Suppressor macrophage treated with lipopolysaccharide for 4 hours (primary cell): ENCODE measurements at regions not wholly inside any gene's neighbourhood (a gene's known extent, or its start where the extent isn't known, plus 50 kb on each side); places are given as distances from the start of the nearest gene placed in this dataset.
"Not testable (repeated sequence)": the region's sequence is repeated elsewhere in the genome, so short reads cannot be mapped to it uniquely, and the experiment has no call there.

Experiments used
- DNase-seq: peaks from one replicate; pipeline ENCODE4 v3.0.0-alpha.2; 2020

DNA sequence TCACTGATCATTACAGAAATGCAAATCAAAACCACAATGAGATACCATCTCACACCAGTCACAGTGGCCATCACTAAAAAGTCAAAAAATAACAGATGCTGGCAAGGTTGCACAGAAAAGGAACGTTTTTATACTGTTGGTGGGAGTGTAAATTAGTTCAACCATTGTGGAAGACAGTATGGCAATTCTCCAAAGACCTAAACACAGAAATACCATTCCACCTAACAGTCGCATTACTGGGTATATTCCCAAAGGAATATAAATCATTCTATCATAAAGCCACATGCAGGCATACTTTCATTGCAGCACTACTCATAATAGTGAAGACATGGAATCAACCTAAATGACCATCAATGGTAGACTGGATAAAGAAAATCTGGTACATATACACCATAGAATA lies 83.2 kb upstream of the ARID5B start:
- not testable (repeated sequence) for DNase-seq

DNA sequence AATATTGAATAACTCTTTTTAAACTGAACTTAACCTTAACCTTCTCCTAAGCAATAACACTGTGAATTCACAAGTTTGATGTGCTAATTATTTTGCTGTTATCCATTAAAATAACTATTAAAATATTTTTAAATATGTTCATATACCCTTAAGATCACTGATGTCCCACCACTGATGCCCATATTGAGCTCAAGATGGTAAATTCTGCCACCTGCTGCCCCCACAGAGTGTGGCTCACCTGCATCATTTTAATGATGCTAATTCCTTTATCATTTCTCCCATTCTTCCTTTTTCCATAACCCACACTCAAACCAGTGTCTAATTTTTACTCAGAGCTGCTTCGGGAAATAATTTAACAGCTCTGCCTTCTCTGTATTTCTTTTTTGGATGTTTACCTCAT lies 82.3 kb upstream of the ARID5B start:
- DNase-seq = no peak

DNA sequence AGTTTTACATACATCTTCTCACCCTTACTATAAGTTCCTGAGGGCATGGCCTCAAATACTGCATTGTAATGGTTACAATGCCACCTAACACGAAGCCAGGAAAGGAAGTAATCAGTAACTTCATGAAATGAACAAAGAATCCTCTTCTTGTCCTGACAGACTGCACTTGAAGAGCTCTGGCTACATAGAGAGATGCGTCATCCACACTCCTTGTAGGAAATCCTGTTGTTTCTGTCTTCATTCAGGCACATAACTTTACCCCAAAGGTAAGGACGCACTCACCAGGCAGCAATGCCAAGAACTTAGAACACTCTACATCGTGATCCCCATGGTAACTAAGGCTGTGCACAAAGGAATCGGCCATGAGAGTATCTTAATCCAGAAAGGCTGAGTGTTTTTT lies 80.3 kb upstream of the ARID5B start:
- DNase-seq = no peak

DNA sequence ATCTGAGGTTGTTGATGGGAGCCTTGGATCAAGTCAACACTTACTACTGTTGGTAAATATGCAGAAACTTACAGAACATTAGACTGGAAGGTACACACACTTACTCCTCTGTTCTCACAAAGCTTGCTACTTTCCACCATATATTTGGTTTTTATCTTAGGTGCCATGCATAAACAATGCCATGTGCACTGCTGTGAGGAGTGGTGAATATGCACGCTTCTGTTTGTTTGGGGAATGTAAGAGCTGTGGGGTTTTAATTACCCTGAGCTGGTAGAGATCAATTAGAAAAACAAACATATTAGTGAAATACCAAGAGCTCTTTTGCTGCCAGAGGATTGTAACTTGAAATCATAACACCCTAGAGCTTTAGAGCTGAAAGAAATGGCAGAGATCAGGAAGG lies 79.8 kb upstream of the ARID5B start:
- no peak for DNase-seq

DNA sequence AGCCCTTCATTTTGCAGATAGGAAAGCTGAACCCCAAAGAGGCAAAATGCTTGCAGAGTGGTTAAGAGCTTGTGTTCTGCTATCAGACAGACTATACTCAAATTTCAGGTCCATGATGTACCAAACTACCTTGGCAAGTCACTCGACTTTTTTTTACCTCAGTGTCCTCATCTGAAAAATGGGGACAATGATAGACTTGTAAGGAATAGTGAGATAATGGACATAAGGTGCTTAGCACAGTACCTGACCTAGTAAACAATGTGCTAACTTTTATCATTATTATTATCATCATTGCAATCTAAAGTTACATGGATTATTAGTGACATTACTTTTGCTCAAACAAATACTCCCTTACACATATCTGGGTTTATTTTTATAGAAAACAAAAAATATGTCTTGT lies 79.4 kb upstream of the ARID5B start:
- DNase-seq = no peak

DNA sequence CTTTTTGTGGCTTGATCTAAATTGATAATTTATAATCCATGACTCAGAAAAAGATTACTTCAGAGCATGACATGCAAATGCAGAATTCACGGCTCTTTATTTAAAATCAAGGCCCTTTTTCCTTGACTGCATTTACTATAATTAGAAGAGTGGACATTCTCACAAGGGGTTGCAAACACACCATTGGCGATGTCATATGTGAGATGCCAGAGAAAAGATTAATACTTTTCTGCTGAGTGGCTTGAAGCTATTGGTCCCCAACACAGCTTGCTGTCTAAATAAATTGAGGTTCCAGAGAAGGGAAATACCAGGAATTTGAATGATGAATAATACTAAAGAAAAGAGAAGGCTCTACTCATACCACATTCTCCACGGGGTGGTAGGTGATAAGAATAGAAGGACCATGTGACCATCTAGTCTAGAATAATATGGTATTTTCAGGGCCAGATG lies 78.7 kb upstream of the ARID5B start:
- DNase-seq = no peak

DNA sequence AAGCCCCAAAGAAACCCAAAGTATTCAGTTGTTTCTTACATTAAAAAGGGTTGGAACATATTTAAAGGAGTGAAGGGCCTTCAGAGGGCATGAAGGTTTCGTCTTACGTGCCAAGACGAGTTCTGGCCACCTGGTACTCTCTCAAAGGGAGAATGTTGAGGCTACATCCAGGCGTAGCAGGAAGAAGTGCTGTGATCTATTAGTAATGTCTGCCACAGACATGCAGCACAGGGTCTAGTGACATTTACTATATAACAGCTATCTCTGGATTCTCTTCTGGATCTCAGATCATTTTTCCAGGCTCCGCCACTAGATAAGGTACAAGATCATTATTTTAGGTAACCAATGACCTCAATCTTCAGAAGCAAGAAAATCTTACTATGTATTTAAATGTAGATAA lies 76.5 kb upstream of the ARID5B start:
- no peak for DNase-seq

DNA sequence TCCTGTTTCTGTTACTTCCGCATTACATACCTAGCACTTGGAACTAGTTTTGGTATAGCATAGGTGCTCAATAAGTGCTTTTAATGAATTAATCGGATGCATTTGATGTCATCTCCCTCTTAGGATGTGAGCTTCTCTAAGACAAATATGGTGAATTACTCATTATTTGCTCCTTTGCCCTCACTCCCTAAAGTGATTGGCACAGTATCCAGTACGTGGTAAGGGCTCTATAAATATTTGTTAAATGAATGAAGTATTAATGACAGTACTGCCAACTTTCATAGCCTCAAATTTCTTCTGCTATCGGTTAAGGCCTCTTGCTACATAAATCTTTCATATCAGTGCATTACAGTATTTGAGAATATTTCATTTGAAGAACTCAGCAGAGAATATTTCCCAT lies 75.9 kb upstream of the ARID5B start:
- no peak for DNase-seq

DNA sequence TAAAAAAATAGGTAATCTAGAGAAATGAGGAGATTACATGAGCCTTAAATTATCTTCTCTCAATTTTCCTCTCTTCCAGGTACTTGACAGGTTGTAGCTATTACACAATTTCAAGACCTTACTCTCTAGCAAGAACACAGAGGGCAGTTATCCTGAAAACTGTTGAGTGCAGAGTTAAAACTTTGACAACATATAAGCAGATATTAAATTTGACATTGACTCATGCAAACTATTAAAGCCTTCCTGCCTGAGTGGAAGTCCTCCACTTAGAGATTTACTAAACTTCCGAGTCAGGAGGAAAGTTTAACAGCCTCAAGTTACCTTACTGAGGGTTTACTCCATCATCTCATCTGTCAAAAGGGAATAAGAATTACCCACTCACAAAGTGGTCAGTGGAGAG lies 73.5 kb upstream of the ARID5B start:
- no peak for DNase-seq

DNA sequence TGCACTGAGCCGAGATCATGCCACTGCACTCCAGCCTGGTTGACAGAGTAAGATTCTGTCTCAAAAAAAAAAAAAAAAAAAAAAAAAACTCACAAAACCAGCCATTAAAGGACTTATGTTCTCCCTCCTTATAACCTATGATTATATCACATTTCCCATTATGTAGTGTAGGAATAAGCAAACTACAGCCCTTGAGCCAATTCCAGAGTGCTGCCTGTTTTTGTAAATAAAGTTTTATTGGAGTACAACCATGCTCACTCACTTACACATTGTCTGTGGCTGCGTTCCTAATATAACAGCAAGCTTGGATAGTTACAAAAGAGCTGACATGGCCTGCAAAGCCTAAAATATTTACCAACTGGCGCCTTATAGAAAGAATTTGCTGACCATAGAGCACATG lies 72.7 kb upstream of the ARID5B start:
- DNase-seq = no peak

DNA sequence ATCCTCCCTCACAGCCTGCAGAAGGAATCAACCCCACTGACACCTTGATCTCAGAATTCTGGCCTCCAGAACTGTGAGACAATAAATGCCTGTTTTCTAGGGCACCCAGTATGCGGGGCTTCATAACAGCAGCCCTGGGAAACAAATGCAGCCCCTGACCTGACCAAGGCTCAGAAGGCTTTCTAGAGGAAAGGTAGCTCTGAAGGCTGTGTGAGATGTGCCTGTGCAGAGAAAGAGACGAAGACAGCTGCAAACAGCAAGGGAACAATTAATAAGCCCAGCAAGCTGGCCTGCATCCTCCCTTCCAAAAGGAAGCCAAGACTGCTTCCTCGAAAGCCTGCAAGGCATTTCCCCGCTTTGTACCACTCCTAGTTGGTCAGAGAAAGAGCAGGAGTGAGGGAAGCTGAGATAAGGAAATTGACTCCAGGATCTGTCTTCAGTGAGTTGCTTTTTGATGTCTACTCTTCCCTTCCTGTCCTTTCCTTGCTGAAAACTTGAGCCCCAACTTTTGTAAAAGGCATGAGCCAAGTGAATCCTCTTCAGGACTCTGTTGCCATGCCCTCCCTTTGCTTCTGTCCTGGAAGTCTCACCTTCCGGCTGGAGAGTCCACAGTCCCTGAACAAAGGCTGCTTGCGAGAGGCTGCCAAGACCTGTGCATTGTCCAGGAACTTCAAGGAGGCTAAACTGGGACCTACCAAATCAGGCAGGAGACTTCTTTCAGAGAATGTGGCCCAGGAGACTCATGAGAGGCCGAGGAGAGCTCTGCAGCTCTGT lies 71.2 kb upstream of the ARID5B start:
- no peak for DNase-seq

DNA sequence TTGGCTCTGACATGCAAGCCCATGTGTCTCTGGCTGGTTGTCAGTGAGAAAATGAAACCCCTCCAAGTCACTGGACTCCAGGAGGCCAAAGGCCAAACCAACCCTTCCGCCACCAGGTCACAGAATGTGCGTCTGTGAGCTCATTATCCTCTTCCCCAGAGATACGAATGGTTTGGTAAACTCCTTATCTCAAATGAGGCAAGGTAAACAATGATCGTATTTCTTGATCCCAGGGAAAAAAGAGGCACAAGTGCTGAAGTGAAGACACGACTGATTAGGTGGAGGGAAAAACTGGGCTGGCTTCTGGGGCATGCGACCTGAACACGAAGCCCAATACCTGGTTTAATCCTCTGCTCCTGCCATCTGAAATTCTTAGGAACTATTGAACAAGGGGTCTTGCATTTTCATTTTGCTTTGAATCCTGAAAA lies 70.6 kb upstream of the ARID5B start:
- DNase-seq = no peak

DNA sequence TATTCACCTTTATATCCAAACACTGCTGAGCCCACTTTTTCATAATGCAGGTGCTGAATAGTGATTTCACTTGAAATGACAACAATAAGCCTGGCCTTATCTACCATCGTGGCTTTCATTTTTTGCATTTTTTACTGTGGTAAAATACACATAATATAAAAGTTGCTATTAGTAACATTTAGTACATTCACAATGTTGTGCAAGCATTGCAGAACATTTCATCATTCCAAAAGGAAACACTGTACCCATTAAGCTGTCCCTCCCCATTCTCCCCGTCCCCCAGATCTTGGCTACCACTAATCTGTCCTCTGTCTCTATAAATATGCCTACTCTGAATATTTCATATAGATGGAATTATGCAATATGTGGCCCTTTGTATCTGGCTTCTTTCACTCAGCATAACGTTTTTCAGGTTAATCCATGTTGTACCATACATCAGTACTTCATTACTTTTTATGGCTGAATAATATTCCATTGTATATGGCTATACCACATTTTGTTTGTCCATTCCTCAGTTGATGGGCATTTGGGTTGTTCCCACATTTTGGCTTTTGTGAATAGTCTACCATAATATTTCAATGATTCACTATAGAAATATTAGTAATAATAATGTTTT lies 68.5 kb upstream of the ARID5B start:
- DNase-seq = peak; percentile 11

DNA sequence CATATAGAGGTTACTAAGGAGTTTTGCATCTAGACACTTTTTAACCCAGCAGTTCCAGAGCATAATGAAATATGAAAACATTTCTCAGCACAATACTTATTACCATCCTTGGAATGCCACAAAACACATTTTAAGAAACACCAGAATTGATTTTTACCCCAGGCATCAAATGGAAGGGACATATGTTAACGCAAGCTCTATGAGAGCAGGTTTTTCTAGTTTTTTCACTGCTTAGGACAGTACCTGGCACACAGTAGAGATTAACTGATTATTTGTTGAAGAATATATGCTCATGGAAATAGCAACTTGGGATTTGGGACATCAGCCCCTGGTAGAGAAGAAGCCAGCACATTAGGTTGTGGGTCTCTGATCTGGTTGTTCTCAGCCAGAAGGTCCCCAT lies 67.0 kb upstream of the ARID5B start:
- no peak for DNase-seq

DNA sequence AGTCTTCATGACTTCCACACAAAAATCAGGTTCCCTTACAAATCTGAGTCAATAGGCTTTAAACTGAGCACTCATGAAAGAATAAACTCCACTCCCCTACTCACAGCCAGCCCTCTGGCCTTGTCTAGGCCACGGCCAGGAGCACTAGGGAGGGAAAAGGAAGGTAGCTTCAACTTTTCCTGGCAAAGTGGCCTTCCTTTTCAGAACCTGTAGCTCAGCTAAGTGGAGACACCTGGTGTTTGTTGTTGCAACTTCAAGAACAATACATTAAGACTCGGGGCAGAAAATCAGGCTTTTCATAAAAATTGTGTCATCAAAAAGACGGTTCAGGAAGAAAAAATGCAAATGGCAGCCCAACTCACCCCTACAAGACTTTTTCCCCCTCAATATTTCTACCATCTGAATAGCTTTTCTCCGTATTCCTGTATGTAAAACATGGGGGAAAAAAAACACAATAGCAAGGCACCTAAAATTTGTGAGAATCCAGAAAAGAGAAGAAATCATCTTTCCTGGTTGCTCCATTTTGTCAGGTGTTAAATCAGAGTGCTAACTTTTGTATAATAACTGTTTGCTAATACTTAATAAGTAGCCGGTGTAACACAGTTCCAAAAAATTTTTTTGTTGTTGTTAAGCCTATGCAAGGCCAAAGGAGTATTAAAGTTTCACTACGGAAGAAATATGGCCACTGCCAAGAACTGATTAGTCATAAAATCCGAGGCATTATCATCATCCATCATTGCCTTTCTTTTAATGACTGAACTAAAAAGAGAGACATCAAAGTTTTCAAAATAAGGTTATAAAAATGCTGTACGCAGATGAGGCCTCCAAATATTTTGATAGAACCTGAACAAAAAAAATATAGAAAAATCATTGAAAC lies 66.2 kb upstream of the ARID5B start:
- peak; percentile 37 for DNase-seq

DNA sequence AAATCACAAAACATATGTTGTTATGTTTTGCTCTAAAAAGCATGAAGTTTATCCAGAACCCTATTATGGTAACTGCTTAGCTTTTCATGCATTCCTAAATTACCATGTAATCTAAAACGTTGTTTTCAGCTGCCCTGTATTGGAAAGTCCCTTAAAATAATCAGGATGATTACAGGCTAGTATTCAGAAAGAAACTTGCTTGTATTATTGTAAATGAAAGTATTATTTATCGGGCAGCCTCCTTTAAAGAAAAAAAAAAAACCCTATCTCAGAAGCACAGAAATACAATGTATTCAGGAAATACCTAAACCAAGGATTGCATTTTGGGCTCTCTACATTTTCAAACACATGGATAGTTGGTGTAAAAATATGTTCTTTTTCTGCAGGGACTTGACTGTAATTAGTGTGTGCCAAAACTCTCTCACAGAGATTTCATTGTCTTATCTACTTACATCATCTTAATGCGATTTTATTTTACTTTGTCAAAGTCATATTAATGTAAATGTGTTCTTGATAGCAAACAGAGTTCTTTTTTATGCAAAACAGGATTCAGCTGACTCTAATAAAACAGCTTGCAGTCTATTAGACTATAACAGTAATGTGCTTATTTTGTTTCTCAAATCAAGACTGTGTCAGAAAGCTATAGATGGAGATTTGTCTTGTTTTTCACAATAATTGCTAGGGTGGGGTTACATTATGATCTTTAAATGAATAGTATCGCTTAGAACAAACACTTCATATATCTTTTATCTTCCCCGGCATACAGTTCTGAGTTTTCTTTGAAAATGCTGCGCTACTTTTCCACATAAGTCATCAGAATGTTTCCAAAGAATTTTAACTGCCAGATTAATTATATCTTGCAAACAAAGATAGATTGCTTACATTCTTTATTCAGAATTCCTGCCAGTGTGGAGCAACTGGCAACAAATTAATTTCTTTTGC lies 65.3 kb upstream of the ARID5B start:
- no peak for DNase-seq

DNA sequence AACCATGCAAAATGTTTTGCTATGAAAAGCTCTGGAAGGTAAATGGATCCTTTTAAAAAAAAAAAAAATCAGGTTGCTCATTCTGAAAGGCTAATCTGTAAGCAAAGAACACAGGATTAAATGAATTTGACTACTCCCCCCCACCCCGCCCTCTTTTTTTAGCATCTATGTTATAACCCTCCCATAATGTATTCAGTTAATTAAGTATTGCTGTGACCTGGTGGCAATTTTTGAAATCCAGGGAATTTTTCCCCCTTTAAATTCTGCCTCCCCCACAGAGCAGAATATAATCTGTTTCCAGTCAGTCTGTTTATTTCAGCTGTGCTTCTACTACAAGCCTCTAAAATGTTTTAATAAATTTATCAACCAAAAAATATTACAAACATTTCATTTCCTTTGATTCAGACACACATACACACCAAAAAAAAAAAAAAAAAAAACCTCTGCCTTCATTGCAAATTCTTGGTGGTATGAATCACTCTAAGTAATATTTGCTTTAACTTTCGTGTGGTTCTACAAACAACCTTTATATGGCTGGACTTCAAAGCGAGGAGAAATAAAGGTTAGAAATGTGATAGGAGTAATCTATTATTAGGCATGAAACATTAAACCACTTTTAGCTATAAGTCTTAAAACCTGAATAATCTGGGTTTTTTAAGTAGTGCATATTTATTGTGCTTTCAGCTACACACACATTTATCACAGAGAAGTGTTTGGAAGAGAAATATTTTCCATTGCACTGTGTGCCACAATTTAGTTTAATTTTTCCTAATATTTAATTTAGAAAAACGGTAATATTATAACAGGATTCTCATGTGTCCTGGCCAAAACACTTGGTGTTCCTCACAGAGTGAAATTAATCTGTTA lies 64.4 kb upstream of the ARID5B start:
- DNase-seq = no peak

DNA sequence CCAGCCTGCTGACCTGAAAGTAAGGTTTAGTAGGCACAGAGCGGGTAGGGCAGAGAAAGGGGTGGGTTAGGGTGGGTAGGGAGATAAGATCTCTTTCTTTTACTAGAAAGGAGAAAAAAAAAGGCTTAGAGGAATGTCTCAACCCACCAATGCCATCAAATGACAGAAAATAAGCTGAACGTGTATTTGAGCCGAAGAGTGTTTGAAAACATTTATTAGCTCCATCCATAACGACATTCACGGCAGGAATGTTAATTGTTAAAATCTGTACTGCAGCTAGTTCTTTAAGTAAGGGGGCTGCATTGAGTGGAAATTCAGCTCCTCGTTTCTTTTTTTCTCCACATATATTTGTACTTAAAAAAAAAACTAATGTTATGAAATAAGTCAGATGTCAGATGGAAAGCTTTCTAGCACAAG lies 63.7 kb upstream of the ARID5B start:
- no peak for DNase-seq

DNA sequence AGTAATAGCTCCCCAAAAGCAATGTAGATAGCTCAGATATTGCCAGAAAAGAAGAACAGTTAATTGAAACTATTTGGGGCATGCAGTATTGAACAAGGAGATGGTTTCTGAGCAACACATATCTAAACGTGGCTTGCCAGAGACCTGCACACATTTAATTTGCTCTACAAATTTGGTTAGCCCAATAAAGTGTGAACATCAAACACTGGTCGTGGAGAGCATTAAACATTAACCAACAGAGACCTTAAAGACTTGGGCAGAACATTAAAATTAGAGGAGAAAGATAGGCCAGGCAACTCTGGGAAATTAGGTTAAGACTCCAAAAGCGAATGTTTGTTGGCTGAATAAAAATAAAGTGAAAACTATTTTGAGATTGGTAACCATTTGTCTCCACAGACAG lies 61.6 kb upstream of the ARID5B start:
- no peak for DNase-seq

DNA sequence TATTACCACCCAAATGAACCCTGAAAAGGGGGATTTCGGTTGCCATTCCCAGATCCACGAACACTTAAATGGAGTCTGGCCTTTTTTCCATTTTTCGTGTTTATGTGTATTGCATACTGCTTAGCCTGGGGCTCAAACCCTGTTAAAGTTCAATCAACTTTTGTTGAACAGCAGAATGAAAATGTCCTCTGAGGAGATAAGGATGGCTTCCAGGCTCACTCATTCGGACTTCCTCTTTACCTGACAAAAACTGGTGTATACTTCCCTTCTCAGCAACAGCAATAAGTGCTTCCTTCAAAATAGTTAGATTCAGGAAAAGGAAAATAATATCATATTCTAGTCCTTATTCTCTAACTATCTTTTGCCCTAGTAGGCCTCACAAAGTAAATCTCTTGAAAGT lies 61.1 kb upstream of the ARID5B start:
- DNase-seq = no peak

DNA sequence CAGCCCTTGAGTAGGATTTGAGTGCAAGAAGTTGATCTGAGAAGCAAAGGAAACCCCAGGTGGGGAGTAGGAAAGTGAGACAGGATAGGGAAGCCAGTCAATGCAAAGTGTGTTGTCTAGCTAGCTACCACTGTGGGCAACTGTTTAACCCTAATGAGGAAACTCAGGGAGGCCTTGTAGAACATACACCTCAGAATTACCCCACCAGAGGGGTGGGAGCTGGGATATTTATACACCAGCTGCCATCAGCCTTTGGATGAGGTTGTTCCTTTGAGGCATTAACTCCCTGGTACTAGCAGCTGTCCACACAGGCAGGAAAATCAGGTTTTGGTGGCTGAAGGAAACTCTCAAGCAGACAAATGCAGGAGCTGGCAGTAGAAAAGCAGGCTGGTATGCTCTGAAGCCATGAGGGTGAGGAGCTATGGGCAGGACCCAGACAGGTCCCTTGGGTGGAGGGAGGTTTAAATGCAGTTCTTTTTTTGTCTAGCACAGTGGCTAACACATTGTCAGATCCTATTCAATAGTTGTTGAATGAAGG lies 60.1 kb upstream of the ARID5B start:
- no peak for DNase-seq
